ENCODE measurements at regions not wholly inside any gene's neighbourhood (a gene's known extent, or its start where the extent isn't known, plus 50 kb on each side); places are given as distances from the start of the nearest gene placed in this dataset.

DNA sequence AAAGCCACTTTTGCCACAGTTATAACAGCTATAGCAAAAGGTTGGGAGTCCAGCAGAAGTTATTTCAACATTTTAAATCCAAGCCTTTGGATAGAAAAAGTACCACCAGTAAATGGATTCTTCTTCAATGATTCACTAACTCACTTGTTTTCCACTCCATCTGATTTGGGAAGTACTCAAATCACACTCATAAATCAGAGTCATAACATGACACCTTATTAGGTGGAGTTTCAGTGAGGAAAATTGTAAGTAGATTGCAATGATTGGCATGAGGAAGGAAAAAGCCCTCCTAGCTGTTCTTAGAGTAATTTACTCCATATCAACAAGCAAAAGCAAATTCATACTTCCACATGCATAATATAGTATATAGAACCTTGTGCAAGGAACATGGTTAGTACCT lies 132.9 kb downstream of the NR4A2 start:
- Histone ChIP-seq H3K36me3 (no peaks in the 10 kb centered on the region), H3K27ac (no peak overlapping the region), H3K4me1 (no peaks in the 10 kb centered on the region), H3K27me3 (no peaks in the 10 kb centered on the region), H3K9me3 (no peaks in the 10 kb centered on the region), H3K4me3 (no peak overlapping the region)
- TF ChIP-seq, protein P1, sequence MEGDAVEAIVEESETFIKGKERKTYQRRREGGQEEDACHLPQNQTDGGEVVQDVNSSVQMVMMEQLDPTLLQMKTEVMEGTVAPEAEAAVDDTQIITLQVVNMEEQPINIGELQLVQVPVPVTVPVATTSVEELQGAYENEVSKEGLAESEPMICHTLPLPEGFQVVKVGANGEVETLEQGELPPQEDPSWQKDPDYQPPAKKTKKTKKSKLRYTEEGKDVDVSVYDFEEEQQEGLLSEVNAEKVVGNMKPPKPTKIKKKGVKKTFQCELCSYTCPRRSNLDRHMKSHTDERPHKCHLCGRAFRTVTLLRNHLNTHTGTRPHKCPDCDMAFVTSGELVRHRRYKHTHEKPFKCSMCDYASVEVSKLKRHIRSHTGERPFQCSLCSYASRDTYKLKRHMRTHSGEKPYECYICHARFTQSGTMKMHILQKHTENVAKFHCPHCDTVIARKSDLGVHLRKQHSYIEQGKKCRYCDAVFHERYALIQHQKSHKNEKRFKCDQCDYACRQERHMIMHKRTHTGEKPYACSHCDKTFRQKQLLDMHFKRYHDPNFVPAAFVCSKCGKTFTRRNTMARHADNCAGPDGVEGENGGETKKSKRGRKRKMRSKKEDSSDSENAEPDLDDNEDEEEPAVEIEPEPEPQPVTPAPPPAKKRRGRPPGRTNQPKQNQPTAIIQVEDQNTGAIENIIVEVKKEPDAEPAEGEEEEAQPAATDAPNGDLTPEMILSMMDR (IDR thresholded peaks at IDR 0.05): no peak
- no peak for TF ChIP-seq POLR2A (IDR thresholded peaks at IDR 0.05)
- DNase-seq: no peak
- intact Hi-C loops (cut with DNase I; ENCODE audit: low total_unique reads): no loop called here

DNA sequence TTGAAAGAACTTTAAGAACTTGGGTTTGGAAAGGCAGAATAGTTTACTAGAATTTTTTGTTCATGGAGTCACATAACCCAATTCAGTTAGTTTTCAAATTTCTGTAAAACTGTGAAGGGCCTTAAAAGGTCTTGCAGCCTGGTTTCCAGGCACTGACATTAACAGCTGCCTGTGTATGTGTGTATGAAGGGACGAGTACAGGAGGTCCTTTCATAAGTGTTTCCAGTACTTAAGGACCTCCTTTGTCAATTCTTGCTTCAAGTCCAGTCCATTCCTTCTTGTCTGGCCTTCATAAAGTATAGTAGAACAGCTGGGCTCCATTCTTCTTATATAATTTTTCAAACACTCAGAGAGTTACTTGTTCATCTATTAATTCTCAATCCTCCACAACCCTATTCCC lies 136.5 kb downstream of the NR4A2 start:
- Histone ChIP-seq H3K36me3 (no peaks in the 10 kb centered on the region), H3K9me3 (no peaks in the 10 kb centered on the region), H3K4me3 (no peak overlapping the region), H3K27ac (no peak overlapping the region), H3K27me3 (no peaks in the 10 kb centered on the region), H3K4me1 (no peaks in the 10 kb centered on the region)
- intact Hi-C loops (cut with DNase I; ENCODE audit: low total_unique reads): no loop called here
- no peak for TF ChIP-seq POLR2A (IDR thresholded peaks at IDR 0.05)
- TF ChIP-seq, protein P1 (IDR thresholded peaks at IDR 0.05): no peak
- no peak for DNase-seq

DNA sequence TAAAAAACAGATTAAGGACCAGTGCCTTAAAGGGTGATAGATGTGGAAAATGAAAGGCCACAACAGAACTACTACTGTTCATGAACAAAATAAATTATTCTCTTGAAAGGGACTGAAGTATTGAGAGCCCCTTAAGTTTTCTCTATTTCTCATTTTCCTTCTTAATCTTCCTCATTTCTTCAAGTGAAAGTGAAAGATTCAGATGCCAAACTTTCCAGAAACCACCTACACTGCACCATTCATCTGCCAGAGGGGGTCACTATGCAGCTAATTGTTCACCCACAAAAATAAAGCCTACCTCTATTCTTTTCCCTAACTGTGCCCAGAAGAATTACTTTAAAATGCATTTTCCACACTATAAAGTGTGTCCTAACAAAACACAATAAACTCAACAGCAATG lies 140.1 kb downstream of the NR4A2 start:
- Histone ChIP-seq H3K4me3 (no peak overlapping the region), H3K36me3 (no peaks in the 10 kb centered on the region), H3K27ac (no peak overlapping the region), H3K27me3 (no peaks in the 10 kb centered on the region), H3K4me1 (no peaks in the 10 kb centered on the region), H3K9me3 (no peaks in the 10 kb centered on the region)
- no peak for DNase-seq
- TF ChIP-seq, protein P1 (IDR thresholded peaks at IDR 0.05): peak in 1 of 4 experiments; percentile 12
- no peak for TF ChIP-seq POLR2A (IDR thresholded peaks at IDR 0.05)
- intact Hi-C loops (cut with DNase I; ENCODE audit: low total_unique reads): no loop called here

DNA sequence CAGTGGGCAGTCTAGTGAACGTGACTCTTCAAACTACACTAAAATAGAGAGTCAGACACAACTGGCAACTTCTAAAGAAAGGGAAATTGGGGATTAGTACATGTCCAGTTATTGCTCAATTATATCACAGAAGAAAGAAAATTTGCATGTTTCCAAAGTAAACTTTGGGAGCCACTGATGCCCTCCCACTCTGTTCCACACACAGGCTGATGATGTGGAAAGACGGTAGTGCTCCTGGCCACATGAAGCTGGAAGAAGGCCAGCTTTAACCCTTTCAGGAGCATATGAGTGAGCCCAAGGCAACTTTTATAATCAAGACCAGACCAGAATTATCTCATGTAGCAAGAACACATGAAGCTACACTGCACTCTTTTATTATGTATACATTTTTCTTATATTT lies 141.0 kb downstream of the NR4A2 start:
- Histone ChIP-seq H3K4me3 (no peak overlapping the region), H3K27me3 (no peaks in the 10 kb centered on the region), H3K36me3 (no peaks in the 10 kb centered on the region), H3K27ac (no peak overlapping the region), H3K4me1 (no peaks in the 10 kb centered on the region), H3K9me3 (no peaks in the 10 kb centered on the region)
- intact Hi-C loops (cut with DNase I; ENCODE audit: low total_unique reads): no loop called here
- DNase-seq: no peak
- TF ChIP-seq, protein P1 (IDR thresholded peaks at IDR 0.05): no peak
- TF ChIP-seq POLR2A (IDR thresholded peaks at IDR 0.05): no peak

DNA sequence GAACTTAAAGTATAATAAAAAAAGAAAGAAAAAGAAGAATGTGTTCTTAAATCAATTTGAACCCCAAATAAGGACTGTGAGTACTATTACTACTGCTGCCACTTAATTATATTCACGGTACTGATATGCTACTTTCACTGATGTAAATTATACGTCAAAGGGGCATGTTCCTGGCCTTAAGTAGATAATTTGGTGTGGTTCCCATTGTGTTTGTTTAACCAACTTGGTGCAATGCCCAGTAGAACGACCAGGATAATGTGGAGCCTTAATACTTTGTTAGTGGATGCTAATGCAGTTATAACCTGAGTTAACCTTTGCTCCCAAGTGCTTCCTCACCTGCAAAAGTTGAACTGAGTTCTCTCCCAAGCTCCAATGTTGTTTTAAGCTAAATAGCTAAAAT lies 142.0 kb downstream of the NR4A2 start:
- H3K4me1 ChIP-seq: no peaks in the 10 kb centered on the region
- intact Hi-C loops (cut with DNase I; ENCODE audit: low total_unique reads): no loop called here
- DNase-seq: no peak

More for the DNA sequence above, 142.0 kb downstream of the NR4A2 start:
- H3K27me3 ChIP-seq: no peaks in the 10 kb centered on the region
- no peaks in the 10 kb centered on the region for H3K36me3 ChIP-seq
- H3K9me3 ChIP-seq: no peaks in the 10 kb centered on the region
- no peak for TF ChIP-seq POLR2A (IDR thresholded peaks at IDR 0.05)
- TF ChIP-seq, protein P1 (IDR thresholded peaks at IDR 0.05): no peak
- H3K27ac ChIP-seq: no peak overlapping the region
- H3K4me3 ChIP-seq: no peak overlapping the region
